Epidermal melanocyte (primary cell): ENCODE measurements at regions not wholly inside any gene's neighbourhood (a gene's known extent, or its start where the extent isn't known, plus 50 kb on each side); places are given as distances from the start of the nearest gene placed in this dataset.
A peak's percentile ranks its signal among the peaks of the same experiment; 100 is the strongest.
"Not testable (repeated sequence)": the region's sequence is repeated elsewhere in the genome, so short reads cannot be mapped to it uniquely, and the experiment has no call there.

Experiments
- DNase-seq: peaks from one replicate; pipeline ENCODE4 v3.0.0; 2011; ENCODE audit warnings: low spot score; ENCODE audit not compliant: insufficient read length

- DNase-seq = no peak
These were observed 640.8 kb upstream of the SGCD start for GRCh38 chr5:155686131-155686530.

- DNase-seq = no peak
These were observed 637.6 kb upstream of the SGCD start for GRCh38 chr5:155689406-155689805.

DNA sequence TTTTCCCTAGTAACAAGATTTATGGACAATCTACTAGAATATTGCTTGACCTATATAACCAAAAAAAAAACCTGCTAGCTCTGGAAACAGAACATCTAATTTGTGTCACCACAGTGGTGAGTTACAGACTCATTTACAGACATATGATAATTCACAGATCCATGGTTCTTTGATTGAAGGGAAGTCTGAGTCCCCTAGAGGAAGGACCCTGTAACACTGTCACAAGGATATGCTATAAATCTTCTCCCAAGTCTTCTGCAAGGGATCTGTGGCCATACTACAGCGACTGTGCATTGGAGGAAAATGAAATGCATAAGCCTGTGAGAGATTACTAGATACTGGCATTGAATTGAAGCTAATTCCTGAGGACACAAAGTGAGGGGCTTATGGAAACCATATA lies 630.6 kb upstream of the SGCD start:
- DNase-seq = no peak

- no peak for DNase-seq
These were observed 629.7 kb upstream of the SGCD start for GRCh38 chr5:155697236-155697635.

- no peak for DNase-seq
These were observed 627.6 kb upstream of the SGCD start for GRCh38 chr5:155699385-155699784.

DNA sequence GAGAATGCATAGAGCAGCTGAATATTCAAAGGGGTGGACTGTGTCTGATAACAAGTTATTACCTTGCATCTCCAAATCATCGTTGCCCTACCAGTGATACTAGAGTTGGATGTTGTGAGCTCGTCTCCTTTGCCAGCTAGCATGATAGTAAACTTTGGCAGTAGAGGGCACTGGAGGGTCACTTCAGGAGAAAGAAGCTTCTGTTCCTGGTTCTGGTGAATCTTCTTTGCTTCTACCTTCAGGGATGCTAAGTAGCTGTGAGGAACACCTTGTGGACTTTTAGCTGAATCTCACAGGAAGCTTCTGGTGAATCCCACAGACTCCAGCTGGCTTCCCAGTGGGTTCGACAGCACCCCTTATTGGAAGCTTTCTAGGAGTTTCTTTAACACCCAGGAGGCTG lies 626.6 kb upstream of the SGCD start:
- DNase-seq = no peak

- DNase-seq = no peak
These were observed 615.1 kb upstream of the SGCD start for GRCh38 chr5:155711882-155712281.

DNA sequence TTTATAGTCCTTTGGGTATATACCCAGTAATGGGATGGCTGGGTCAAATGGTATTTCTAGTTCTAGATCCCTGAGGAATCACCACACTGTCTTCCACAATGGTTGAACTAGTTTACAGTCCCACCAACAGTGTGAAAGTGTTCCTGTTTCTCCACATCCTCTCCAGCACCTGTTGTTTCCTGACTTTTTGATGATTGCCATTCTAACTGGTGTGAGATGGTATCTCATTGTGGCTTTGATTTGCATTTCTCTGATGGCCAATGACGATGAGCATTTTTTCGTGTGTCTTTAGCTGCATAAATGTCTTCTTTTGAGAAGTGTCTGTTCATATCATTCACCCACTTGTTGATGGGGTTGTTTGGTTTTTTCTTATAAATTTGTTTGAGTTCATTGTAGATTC lies 612.5 kb upstream of the SGCD start:
- DNase-seq = not testable (repeated sequence)

DNA sequence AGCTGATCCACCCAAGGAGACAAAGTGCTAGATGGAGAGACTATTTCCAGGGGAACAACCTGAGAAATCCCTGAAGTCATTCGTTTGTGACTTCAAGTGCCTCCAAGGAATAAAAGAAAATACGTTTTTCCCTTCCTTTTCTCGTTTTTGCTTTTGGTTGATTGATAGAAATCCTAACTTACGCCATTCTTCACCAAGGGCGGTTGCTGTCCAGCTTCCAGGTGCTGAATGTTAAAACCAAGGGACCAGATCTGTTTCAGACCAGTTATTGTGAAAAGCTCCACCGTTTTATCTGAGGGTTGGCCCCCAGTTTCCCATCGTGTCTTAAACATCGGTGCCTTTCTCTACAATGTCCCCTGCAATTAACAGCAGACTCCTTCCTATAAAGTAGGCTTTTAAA lies 600.7 kb upstream of the SGCD start:
- DNase-seq = no peak

- DNase-seq = no peak
These were observed 599.3 kb upstream of the SGCD start for GRCh38 chr5:155727512-155728145.

DNA sequence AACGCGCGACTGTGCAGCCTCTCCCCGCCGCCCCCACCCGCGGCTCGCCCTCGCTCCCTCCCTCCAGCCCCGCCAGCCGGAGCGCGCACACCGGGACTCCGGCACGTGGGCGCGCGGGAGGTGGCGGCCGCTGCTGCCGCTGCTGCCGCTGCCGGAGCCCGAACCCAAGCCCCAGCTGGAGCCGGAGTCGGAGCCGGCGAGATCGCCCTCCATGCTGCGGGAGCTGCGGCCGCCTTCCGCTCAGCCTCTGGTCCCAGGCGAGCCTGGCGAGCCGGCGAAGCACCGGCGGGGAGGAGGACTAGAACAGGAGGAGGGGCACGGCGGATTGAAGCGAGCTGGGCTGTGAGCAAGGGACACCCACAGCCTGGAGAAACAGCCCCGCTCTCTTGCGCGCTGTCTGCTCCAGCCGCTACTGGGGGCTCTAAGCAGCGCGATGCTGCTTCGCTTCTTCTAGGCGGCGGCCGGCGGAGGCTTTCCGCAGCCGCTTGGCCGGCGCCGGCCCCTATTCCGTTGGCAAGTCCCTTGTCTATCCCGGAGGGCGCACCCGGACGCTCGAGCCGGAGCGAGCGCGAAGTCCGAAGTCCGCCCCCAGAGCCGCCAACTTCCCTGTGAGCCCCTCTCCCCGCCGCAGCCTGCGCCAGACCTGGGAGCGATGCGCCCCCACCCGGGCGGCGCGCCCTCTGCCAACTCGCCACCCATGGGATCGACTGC lies 598.7 kb upstream of the SGCD start:
- peak; percentile 24 for DNase-seq

- no peak for DNase-seq
These were observed 597.9 kb upstream of the SGCD start for GRCh38 chr5:155728857-155729683.

- peak; percentile 78 for DNase-seq
These were observed 597.3 kb upstream of the SGCD start for GRCh38 chr5:155729684-155730059.

- no peak for DNase-seq
These were observed 594.2 kb upstream of the SGCD start for GRCh38 chr5:155732587-155733376.

- DNase-seq = no peak
These were observed 593.0 kb upstream of the SGCD start for GRCh38 chr5:155733935-155734334.

- DNase-seq = no peak
These were observed 591.6 kb upstream of the SGCD start for GRCh38 chr5:155735388-155735787.

DNA sequence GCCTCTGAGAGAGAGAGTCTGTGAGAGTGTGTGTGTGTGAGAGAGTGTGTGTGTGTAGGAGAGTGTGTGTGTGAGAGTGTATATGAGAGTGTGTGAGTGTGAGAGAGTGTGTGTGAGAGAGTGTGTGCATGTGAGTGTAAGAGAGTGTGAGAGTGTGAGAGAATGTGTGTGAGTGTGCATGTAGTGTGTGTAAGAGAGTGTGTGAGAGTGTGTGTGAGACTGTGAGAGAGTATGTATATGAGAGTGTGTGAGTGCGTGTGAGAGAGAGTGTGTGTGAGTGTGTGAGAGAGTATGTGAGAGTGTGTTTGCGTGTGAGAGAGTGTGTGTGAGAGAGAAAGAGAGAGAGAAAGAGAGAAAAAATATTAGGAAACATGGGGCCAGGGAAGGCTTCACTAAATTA lies 588.3 kb upstream of the SGCD start:
- DNase-seq = no peak

DNA sequence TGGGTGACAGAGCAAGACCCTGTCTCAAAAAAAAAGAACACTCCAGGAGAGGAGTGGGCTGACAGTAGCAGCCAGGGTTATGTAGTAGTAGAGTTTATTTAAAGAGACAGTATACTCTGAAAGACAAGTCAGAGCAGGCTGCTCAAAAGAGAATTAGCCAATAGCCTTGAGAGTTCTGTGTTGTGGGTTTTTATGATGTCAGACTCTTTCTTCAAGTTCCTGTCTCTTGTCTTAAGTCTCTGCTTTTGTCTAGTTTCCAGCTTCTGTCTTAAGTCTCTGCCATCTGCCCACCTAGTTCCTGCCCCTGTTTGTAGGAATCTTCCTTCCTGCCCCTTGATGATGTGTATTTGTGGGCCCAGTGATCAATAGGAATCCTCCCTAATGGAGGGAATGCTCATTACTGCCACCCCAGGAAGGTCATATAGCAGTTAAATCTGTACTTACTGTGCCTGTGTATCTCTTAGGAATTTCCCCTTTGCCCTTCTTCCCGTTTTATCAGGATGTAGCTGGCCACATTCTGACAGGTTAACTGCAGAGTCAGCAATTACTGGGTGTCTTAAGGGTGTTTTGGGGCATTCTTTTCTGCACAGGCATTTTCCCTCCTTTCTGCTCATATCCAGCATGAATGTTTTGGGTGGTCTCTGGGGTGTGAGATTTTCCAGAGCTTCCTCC lies 580.5 kb upstream of the SGCD start:
- no peak for DNase-seq

DNA sequence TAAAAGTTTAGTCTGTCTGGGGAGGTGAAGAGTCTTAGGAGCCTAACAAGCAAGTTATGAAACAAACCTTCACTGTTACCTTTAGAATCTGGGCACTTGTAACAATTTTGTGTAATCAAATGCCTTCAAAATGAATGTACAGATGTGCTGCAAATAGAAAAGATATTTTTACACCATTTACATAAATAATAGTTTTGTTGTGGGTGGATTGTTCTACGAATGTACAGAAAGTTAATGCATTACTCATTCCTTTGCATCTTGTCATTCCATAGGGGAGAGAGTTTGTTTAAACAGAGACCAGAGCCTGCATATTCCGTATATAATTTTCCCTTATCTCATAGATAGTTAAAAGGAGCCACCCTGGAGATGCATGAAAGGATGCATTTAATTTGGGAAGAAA lies 576.9 kb upstream of the SGCD start:
- no peak for DNase-seq

DNA sequence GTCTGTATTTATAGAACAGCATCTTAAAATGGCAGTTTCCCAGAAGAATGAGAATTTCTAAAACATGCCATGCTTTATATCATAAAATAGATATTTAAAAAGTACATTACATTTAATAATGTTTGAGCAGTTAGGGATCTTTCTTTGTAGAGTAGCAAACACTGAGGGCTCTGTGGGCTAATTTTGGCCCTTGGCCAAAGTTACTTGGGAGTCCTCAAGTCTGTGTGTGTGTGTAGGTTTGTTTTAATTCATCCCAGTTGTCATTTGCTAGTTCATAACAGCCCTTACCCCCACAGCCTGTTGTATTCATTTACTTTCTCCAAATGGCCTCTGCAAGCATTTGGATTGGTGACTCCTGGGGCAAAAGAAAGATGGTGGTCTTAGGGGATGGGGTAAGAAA lies 576.4 kb upstream of the SGCD start:
- DNase-seq = no peak

GRCh38 chr5:155753943-155754581 lies 572.9 kb upstream of the SGCD start:
- no peak for DNase-seq
